ENCODE measurements at regions not wholly inside any gene's neighbourhood (a gene's known extent, or its start where the extent isn't known, plus 50 kb on each side); places are given as distances from the start of the nearest gene placed in this dataset.
"Not testable (repeated sequence)": the region's sequence is repeated elsewhere in the genome, so short reads cannot be mapped to it uniquely, and the experiment has no call there.

DNA sequence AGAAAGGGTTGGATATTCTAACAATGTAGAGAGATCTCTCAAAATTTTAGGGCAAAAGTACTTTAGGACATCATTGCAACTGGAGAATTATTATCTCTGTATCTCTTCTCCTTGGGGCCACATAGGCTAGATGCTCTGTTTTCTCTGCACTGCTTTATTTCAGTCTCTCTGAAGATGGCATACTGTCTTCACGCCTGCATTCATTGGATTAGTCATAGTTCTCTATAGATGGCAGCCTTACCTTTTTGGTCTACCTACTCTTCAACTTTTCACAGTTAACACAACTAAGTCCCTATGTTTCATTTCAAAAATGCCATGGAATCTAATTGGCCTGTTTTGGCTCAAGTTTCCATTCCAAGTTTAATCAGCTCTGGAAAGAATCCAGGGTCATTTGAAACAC lies 1623.3 kb upstream of the B3GALT2 start:
- no peak for DNase-seq (ENCODE audit: low spot score)

DNA sequence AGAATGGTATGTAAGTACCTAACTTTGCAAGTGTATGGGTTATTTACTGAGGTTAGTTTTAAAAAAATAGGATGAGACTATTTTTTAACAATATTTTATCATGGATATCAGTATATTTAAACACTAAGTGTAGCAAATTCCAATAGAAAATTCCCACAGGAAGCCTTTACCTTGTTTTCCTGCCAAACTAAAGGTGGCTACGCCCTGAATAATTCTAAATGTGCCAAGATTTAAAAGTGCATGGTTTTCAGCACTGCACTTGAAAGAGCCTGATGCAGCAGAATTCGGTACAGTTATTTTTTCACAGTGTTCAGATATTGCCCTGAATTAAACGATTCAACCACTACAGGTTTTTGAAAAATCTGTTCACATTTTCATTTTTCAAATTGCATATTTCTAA lies 1622.8 kb upstream of the B3GALT2 start:
- DNase-seq (ENCODE audit: low spot score) = no peak

DNA sequence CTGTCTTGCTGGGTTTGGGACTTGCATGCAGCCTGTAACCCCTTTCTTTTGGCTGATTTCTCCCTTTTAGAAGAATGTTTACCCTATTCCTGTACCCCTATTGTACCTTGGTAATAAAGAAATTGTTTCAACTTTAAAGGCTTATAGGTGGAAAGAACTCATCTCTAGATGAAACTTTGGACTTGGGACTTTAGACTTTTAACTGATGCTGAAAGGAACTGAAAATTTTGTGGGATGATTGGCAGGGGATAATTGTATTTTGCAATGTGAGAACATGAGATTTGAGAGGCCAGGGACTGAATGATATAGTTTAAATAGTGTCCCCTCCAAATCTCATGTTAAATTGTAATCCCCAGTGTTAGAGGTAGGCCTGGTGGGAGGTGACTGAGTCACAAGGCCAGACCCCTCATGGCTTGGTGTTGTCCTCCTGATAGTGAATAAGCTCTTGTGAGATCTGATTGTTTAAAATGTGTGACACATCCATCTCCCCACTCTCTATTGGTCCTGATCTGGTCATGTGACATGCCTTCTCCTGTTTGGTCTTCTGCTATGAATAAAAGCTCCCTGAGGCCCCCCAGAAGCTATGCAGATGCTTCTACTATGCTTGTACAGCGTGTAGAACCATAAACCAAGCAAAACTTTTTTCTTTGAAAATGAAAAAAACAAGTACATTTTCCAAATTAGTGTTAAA lies 1621.3 kb upstream of the B3GALT2 start:
- DNase-seq (ENCODE audit: low spot score) = no peak

DNA sequence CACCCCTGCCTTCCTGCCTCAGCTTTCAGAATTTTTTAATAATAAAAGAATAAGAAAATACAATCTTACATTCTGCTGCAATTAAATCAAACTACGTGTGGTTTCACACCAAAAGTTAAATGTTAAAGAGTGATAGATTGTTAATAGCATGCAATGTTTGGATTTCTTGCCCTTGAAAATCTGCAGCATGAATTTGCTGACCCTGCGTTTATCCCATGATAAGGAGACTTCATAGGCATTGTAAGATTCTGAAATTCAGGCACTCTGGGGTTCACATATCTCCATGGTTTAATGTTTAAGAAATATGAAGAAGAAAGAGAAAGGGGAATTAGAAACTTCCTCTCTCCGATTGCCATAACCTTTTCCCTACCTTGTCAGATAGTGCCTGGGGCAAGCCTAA lies 1616.2 kb upstream of the B3GALT2 start:
- no peak for DNase-seq (ENCODE audit: low spot score)

DNA sequence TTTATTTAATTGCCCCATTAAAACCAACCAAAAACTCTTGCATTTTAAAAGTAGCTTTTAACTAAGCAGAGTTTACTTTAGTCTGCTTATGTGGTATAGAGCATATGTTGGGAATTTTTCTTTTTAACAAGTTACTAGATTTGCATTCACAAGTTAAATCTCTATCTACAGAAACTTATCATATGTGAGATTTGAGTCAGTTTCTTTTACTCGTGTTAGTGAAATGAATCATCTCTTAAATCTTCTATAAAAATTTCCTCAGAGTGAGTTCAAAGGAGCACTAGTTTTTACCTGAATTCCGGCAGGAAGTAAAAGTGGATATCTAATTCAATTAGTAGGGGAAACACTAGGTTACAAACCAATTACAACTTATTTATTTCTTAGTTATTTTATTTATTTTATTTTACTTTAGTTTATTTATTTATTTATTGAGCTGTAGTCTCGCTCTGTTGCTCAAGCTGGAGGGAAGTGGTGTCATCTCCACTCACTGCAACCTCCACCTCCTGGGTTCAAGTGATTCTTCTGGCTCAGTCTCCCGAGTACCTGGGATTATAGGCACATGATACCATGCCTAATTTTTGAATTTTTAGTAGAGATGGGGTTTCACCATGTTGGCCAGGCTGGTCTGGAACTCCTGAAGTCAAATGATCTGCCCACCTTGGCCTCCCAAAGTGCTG lies 1609.6 kb upstream of the B3GALT2 start:
- DNase-seq (ENCODE audit: low spot score) = no peak

DNA sequence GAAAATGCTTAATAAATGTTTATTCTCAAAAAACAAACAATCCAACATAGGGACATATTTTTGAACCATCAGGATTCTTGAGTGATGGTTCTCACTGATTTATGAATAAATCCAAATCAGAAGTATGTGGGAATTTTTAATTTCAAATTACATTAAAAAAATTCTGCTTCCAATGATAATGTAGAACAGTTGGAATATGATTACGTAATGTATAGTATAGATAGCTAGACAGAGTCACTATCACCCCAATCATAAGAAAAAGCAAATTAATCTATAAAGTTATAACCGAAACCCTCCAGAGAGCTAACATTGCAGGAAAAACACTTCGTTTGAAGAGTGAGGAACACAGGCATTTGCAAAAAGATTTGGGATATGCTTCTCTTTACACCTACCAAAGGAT lies 1600.6 kb upstream of the B3GALT2 start:
- no peak for DNase-seq (ENCODE audit: low spot score)

DNA sequence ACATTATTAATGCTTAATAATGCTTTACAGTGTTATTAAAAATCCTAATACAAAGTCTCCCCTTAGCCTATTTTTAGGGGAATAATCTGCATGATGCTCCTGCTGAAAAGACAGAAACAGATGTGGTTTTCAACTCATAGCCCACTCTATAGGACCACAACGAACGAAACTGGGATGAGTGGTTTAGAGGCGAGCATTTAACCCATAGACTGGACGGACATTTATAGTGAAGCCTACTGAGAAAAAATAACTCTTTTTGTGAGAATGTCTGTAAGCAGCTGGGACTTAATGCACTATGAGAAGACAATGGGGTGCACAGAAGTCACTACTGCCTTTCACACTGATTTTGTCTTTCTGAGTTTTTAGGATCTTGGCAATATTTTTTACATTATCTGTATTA lies 1599.6 kb upstream of the B3GALT2 start:
- no peak for DNase-seq (ENCODE audit: low spot score)

DNA sequence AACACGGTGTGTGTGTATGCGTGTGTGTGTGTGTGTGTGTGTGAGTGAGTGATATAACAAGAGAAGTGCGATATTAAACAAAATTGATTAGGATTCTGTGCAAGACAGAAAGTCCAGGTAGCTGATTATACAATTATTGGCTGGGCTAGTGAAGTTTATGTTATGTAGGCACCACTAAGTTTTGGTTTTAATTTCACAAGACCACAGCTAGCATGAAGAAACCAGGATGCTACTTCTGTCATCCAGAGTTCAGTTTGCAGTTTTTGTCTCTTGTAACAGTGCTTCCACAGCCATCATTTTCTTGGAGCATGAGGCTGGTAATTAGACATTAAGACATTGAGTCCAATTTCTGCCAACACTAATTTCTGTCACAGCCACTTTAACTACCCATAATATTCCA lies 1590.2 kb upstream of the B3GALT2 start:
- no peak for DNase-seq (ENCODE audit: low spot score)

DNA sequence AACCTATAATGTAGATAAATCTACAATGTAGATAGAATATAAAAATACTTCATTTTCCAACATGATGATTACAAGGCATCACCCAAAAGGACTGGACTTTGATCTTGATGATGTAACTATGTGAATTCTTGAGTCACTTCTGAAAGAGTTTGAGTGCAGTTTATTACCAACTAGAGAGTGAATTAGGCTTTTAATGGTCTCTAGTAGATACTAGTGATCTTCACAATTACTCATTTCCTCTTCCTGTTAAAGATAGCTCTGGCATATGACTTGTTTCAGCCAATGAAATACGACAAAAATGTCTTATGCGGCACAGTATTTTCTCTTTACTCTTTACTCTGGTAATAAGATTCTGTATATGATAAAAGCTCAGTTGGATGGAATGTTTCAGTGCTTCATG lies 1588.1 kb upstream of the B3GALT2 start:
- DNase-seq (ENCODE audit: low spot score) = no peak

DNA sequence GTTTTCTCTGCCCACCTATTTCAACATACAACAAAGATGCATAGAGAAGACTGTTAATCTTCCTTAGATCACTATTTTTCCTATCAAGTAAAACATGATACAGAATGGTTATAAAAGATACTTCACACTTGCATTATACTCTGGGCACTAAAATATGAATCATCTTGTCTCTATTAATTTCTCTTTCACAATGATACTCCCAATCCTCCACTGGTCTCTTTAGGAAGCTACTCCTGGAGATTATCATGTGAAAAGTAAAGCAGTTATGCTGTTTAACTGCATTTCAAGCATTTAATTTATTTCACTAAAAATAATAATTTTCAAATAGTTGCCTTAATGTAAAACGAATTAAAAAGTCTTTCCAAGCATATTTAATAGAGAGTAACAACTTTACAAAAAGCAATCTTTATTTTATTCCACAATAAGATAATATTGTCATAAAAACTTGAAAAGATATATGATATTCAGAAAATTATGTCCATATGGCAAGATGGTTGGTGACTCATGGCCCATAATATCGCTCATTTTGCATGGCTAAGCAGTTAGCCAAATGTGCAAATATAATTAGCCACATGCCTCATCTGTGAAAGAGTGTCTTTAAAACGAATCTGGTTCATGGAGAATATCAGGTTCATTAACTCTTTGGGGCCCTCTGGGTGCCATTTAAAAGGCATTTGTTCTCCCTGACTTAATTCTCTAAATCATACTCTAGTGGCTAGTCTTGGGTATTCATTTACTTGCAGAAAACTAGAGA lies 1569.0 kb upstream of the B3GALT2 start:
- DNase-seq (ENCODE audit: low spot score) = no peak

DNA sequence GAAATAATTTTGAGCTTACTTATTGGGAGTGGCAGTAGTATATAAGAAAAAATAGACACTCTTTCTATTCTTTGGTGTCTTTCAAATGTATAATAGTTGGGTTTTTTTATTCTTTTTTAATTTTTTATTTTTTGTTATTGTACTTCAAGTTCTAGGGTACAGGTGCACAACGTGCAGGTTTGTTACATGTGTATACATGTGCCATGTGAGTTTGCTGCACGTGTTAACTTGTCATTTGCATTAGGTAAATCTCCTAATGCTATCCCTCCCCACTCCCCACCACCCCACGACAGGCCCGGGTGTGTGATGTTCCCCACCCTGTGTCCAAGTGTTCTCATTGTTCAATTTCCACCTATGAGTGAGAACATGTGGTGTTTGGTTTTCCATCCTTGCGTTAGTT lies 1552.4 kb upstream of the B3GALT2 start:
- not testable (repeated sequence) for DNase-seq (ENCODE audit: low spot score)

DNA sequence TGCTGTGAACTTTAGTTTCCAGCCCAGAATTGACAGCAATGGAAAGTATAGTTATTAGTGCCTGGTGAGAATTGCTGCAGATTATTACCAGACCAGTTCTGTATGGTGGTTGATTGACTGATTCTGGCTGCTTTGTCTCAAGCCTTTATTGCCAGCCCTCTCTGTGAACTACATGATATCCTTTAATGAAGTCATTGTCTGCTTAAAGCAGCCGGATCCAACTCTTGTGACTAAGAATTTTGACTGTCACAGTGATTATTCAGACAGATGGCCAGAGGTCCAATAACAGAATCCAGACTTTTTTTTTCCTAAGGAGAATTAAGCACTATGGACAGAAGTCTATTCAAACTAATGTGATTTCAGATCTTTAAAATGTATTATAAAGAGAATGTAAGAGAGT lies 1548.6 kb upstream of the B3GALT2 start:
- DNase-seq (ENCODE audit: low spot score) = no peak

DNA sequence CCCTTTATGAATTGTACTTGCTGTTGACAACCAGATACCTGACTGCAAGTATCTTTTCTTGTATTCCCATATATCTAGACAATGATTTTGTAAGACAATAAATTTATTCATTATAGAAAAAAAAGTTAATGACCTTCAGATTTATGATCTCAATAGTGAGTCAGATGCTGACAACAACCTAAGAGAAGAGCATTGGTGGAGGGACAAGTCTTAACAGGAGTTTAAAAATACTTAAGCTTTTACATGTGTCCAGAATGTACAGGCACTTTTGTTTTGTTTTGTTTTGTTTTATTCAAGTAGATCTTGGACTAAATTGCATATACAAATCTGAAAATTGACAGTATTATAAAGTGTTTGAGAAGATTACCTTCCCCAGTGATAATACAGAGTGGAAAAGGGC lies 1544.6 kb upstream of the B3GALT2 start:
- no peak for DNase-seq (ENCODE audit: low spot score)

DNA sequence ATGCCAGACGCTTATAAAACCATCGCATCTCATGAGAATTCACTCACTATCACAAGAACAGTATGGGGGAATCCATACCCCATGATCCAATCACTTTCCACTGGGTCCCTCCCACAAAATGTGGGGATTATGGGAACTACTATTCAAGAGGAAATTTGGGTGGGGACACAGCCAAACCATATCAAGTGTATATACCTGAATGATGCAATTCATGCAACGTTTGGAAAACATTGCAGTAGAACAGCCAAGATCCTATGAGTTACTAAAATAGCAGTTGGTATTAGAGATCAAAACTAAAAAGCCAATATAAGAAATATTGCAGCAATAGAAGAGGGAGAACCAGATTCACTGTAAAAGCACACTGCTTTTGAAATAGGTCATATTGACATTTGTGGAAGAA lies 1543.9 kb upstream of the B3GALT2 start:
- DNase-seq (ENCODE audit: low spot score) = no peak

DNA sequence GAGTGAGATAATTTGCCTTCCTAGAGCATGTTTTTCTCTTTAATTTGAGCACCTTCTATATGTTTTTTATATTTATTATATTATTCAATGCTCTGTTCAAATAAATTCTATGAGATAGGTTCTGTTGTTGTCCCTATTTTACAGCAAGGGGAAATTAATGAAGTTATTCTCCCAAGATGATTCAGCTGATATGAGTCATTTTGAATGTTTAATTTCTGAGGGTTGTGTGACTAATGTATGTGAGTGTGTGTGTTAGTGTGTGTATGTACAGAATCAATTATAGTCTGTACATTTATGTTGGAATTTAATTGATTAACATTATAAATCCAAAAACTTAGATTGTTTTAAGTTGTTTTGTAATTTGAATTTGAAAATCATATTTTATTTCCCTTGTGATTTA lies 1536.7 kb upstream of the B3GALT2 start:
- no peak for DNase-seq (ENCODE audit: low spot score)

DNA sequence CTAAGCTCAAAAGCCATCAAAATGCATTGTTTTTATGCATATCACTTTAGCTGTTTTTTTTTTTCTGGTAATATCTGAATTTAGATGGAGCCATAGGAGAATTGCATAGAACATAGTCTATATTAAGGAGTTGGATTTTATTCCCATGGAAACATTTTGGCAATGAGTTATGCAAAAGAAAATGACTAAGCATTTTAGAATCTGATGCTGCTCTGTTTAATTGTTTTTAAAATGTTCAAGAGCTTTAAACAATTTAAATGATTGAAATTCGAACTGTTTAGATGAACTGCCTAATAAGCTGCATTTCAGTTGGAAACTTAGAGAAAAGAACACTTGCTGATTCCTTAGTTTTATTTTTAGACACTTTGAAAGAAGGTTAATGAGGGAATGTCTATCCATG lies 1531.5 kb upstream of the B3GALT2 start:
- DNase-seq (ENCODE audit: low spot score) = no peak

DNA sequence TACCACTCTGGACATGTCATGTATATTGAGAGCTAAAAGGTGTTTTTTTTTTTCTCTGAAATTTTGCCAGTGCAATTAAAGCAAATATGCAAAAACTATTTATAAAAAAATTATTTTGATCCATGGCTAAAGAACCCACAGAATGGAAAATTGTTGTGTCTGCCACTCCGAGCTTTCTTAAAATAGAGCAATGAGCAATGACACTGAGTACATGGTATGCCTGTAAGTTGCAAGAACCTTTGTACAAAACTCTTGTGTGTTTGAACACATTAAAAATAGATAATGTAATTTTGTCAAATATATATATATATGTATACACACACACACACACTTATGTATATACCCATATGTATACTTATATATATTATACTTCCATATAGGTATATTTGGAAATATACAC lies 1530.9 kb upstream of the B3GALT2 start:
- DNase-seq (ENCODE audit: low spot score) = no peak

DNA sequence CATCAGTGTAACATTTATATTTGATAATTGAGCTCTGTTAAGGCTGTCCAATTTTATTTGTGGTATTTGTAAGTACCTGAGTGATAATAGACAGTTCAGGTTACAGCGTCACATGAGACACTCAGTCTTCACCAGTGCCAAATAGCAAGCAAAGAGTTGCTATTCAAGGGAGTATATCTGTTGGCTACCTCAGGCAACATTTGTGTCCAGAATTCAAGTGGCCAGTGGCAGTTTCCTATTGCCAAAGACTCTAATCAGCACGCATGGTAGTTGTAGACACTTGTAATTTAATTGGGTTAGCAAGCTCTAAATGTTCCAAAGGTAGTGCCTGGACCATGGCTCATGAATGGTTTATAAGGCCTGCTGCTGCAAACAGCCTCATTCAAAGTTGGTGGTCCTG lies 1524.3 kb upstream of the B3GALT2 start:
- DNase-seq (ENCODE audit: low spot score) = no peak

DNA sequence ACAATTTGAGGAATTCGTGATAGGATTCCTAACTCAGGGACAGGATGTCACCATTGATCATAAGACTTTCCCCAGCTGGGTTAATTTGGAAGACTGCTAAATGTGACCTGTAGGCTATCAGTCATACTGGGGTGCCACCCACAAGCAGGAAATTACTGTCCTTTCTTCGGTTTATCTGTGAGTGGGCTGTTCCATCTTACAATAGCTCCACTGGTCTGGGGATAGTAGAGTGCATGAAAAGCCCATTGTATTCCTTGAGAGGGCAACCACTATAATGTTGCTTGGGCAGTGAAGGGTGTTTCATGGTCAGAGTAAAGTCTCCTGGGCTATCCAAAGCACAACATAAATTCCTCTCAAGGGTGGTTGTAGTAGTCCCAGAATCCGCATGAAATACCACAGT lies 1523.0 kb upstream of the B3GALT2 start:
- no peak for DNase-seq (ENCODE audit: low spot score)

DNA sequence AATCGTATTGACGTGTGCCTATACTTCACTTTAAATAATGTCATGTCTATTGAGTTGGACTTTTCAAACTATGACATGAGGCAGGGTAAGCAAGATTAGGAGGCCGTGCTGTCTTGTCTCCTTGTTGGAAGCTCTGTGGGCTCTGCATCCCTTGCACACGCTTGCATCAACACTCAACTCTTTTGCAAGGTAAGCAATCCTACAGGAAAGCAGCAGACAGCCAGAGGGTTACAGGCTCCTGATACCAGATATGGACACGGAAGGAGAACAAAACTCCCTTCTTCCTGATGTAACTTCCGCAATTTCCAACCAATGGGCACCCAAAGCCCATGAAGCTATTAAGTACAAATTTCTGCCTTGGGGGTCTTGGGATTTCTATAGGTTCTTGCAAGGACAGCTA lies 1520.7 kb upstream of the B3GALT2 start:
- DNase-seq (ENCODE audit: low spot score) = no peak

DNA sequence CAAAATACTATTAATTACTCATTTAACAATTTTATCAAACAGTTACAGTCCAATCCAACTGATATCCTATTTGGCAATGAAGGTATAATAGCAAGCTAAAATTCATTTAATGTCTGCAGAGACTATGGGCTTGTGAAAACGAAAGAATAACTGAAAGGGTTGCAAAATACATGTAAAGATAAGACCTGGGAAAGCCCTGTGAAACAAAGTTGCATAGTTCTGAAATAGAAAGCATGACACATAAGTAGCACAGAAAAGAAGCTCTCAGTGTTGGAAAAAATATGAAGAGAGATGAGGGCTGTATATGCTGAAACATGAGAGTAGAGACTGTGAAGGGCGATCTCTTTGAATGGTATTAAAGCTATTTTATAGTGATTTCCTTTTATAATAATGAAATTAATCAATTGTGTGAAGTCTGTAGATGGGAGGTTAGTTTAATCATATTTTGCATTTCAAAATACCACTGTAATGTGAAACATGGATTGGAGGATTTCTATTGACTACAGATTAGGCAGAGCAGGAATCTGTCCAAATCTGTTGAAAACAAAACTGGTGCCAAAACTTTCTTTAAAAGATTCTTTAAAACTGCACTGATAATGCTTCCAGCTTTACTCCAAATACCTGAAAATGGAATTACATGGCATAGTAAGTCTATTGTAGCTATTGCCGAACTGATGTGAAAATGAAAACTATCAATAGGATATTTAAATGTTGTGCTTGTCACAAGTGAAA lies 1518.9 kb upstream of the B3GALT2 start:
- no peak for DNase-seq (ENCODE audit: low spot score)

DNA sequence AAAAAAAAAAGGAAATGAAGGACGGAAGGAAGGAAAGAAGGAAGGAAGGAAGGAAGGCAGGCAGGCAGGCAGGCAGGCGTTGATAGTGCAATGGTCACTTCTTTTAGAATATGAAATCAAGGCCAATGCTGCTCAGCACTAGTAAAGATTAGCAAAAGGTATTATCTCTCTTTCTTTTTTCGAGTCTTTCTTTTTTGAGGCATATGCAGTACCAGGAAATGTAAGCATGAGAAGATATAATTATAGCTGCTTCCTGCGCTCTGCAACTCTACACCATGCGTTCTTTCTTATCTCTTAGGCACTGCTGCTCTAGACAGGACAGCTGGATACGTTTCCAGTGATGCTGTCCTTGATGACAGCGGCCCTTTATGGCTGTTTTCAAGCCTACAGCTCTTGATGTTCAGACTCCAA lies 1512.5 kb upstream of the B3GALT2 start:
- DNase-seq (ENCODE audit: low spot score) = no peak

DNA sequence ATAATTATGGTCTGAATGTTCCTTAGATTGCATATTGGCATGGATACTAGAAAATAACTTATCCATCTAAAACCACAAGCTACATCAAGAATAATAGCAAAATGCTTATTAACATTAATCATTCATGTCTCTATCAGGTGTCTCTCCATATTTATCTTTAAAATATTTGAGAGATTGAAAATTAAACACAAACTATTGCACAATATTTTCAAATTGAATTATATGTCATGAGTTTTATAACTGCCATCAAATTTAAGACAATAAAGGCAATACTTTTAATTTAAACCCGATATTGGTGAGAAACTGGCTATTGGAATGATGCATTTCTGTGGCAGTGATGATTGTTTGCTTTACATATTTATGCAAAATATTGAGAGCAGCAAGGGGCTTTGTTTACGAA lies 1506.8 kb upstream of the B3GALT2 start:
- no peak for DNase-seq (ENCODE audit: low spot score)
